Left lung (tissue), 4 donors: ENCODE measurements at regions not wholly inside any gene's neighbourhood (a gene's known extent, or its start where the extent isn't known, plus 50 kb on each side); places are given as distances from the start of the nearest gene placed in this dataset.

Source experiments
- ATAC-seq: fragments of 200-7000 bp; cut with Tn5 transposase; one replicate; pipeline ENCODE4 v1.9.1; 2020; ENCODE audit warnings: moderate library complexity
- DNase-seq, 4 donors: peaks; one replicate each; pipeline ENCODE4 v3.0.0-alpha.2; 2013 to 2020
- H3K27ac ChIP-seq, 2 donors: fragments of 200-600 bp; sonication (generic) in 1 of 2; one replicate each; pipeline versions ENCODE4 v1.5.0 to v1.8.0; 2020 to 2021
- H3K27me3 ChIP-seq, 2 donors: fragments of 200-600 bp; sonication (generic) in 1 of 2; one replicate each; pipeline versions ENCODE4 v1.5.0 to v1.8.0; 2020 to 2021
- H3K36me3 ChIP-seq, 2 donors: fragments of 200-600 bp; sonication (generic) in 1 of 2; one replicate each; pipeline versions ENCODE4 v1.5.0 to v1.8.0; 2020 to 2021
- H3K4me1 ChIP-seq, 2 donors: fragments of 200-600 bp; one replicate each; pipeline ENCODE4 v1.8.0; 2021
- H3K4me3 ChIP-seq, 2 donors: fragments of 200-600 bp; sonication (generic) in 1 of 2; one replicate each; pipeline versions ENCODE4 v1.5.0 to v1.8.0; 2020 to 2021; ENCODE audit warnings: mild to moderate bottlenecking in 1 of 2
- H3K9me3 ChIP-seq, 2 donors: fragments of 200-600 bp; sonication (generic) in 1 of 2; one replicate each; pipeline versions ENCODE4 v1.5.0 to v1.8.0; 2020 to 2021
- CTCF ChIP-seq, 2 donors: fragments of 200-600 bp; sonication (generic) in 1 of 2; IDR thresholded peaks; one replicate each; pipeline versions ENCODE4 v1.5.0 to v1.8.0; 2021; ENCODE audit warnings: antibody characterized with exemption in 2 of 2
- intact Hi-C, 2 donors: fragments of 100-400 bp; cut with DNase I; formaldehyde crosslinking; loops; one replicate each; pipeline versions ENCODE4 v1.11.2 to v1.14.2; 2022
- donor health status: DM: no; HTN: yes; CAD: no.
- donor health status: DM: no; HTN: no; CAD: no.

- intact Hi-C loops: no loop called here
- TF ChIP-seq CTCF (IDR thresholded peaks at IDR 0.05): no peak
- Histone ChIP-seq H3K36me3 (no peaks in the 10 kb centered on the region), H3K27ac (no peak overlapping the region), H3K4me1 (no peaks in the 10 kb centered on the region), H3K9me3 (peaks cover 0 to 3% of the 10 kb centered on the region in 2 donors), H3K4me3 (no peak overlapping the region), H3K27me3 (no peaks in the 10 kb centered on the region)
- DNase-seq (no peak), ATAC-seq (no peak)
Observed at GRCh38 chr2:122639176-122639575, 883.7 kb downstream of the TSN start.

- intact Hi-C loops: no loop called here
Observed at GRCh38 chr2:122639711-122640110, 884.3 kb downstream of the TSN start.

GRCh38 chr2:122643725-122644329 lies 888.4 kb downstream of the TSN start:
- no peak overlapping the region for H3K27ac ChIP-seq
- no peak for ATAC-seq
- intact Hi-C loops: no loop called here
- no peaks in the 10 kb centered on the region for H3K4me1 ChIP-seq
- no peak overlapping the region for H3K4me3 ChIP-seq
- H3K27me3 ChIP-seq: no peaks in the 10 kb centered on the region
- DNase-seq: no peak
- no peaks in the 10 kb centered on the region for H3K36me3 ChIP-seq
- peaks cover 0 to 3% of the 10 kb centered on the region in 2 donors for H3K9me3 ChIP-seq
- TF ChIP-seq CTCF (IDR thresholded peaks at IDR 0.05): no peak

More at GRCh38 chr2:122639711-122640110, 884.3 kb downstream of the TSN start:
- DNase-seq (no peak), ATAC-seq (no peak)
- no peak for TF ChIP-seq CTCF (IDR thresholded peaks at IDR 0.05)
- no peaks in the 10 kb centered on the region for H3K27me3 ChIP-seq
- peaks cover 0 to 3% of the 10 kb centered on the region in 2 donors for H3K9me3 ChIP-seq
- no peaks in the 10 kb centered on the region for H3K36me3 ChIP-seq
- H3K27ac ChIP-seq: no peak overlapping the region
- no peaks in the 10 kb centered on the region for H3K4me1 ChIP-seq
- H3K4me3 ChIP-seq: no peak overlapping the region

- Histone ChIP-seq H3K27me3 (no peaks in the 10 kb centered on the region), H3K4me1 (no peaks in the 10 kb centered on the region), H3K9me3 (no peaks in the 10 kb centered on the region), H3K27ac (no peak overlapping the region), H3K36me3 (no peaks in the 10 kb centered on the region), H3K4me3 (no peak overlapping the region)
- ATAC-seq (no peak), DNase-seq (no peak)
- no peak for TF ChIP-seq CTCF (IDR thresholded peaks at IDR 0.05)
- intact Hi-C loops: no loop called here
Observed at GRCh38 chr2:122651236-122651635, 895.8 kb downstream of the TSN start.

GRCh38 chr2:122651780-122652179 lies 896.3 kb downstream of the TSN start:
- DNase-seq (no peak), ATAC-seq (no peak)
- intact Hi-C loops: no loop called here
- no peaks in the 10 kb centered on the region for H3K9me3 ChIP-seq
- no peak overlapping the region for H3K4me3 ChIP-seq
- no peaks in the 10 kb centered on the region for H3K27me3 ChIP-seq
- no peak for TF ChIP-seq CTCF (IDR thresholded peaks at IDR 0.05)
- no peak overlapping the region for H3K27ac ChIP-seq
- H3K36me3 ChIP-seq: no peaks in the 10 kb centered on the region
- H3K4me1 ChIP-seq: no peaks in the 10 kb centered on the region
